Ecto neural progenitor cell (in vitro differentiated cells): ENCODE measurements at regions not wholly inside any gene's neighbourhood (a gene's known extent, or its start where the extent isn't known, plus 50 kb on each side); places are given as distances from the start of the nearest gene placed in this dataset.

Experiments used
- DNase-seq: peaks from one replicate; pipeline ENCODE4 v3.0.0-alpha.2; 2018; ENCODE audit warnings: low spot score

- no peak for DNase-seq
These were observed 355.7 kb upstream of the POU3F1 start for GRCh38 chr1:38402230-38402815.

DNA sequence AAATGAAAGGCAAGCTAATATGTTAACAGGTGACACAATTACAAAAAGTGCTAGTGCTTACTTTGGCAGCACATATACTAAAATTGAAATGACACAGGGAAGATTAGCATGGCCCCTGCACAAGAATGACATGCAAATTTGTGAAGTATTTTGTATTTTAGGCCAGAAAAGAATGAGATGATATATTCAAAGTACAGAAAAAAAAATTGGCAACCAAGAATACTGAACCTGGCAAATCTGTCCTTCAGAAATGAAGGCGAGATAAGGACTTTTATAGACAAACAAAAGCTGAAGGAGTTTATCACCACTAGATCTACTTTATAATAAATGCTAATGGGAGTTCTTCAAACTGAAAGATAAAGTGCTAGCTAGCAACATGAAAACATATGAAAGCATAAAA is 350.0 kb upstream of the POU3F1 start:
- no peak for DNase-seq

DNA sequence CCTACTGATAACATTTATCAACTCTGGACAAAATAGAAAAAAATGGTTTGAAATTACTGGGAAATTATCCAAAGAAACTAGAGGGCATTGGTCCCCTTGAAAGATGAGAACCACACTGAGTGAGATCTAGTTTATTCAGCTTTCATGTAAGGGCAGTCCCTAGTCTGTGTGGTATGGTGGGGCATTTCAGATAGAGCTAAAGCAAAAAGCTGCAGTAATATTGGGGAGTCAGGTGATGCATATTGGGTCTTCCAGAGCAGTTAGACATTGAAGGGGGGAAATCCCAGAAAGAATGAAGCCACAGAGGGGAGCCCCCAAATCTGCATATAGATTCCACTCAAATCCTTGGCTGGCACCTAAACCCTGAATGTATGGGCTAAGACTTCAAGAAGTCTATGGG is 347.7 kb upstream of the POU3F1 start:
- DNase-seq, result no peak

- DNase-seq, result no peak
These were observed 346.3 kb upstream of the POU3F1 start for GRCh38 chr1:38392861-38393260.

DNA sequence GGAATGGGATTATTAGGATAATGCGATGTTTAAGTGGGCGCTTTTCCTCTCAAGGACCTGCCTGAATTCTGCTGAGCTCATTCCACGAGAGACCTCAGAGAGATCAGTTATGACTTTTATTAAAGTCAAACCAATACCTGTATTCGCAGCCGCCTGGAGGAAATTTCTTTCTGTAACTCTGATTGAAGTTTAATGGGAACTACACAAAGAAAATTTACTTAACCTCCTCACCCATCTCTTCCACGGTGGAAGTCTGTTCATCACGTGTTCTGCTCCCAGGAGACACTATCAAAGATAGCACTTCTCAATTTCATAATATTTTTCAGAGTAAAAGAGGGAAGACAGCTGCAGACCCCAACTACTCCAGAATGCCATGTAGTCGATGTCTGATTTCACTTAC is 334.7 kb upstream of the POU3F1 start:
- DNase-seq, result no peak

DNA sequence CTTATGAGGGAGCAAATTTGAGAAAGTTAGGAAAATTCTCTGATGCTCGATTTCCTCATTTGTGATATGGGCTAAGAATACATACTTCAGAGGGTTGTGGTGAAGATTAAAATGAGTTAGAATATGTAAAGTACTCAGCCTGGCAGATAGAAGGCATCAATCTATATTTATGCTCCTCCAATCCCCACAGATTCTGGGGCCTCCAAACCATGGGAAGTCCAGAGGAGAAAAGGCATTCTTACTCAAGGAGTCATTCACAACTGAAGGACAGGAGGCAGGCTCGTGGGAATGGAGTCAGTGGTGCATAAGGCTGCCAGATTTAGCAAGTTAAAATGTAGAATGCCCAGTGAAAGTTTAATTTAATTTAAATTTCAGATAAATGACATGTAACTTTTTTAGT is 330.0 kb upstream of the POU3F1 start:
- DNase-seq, result no peak

DNA sequence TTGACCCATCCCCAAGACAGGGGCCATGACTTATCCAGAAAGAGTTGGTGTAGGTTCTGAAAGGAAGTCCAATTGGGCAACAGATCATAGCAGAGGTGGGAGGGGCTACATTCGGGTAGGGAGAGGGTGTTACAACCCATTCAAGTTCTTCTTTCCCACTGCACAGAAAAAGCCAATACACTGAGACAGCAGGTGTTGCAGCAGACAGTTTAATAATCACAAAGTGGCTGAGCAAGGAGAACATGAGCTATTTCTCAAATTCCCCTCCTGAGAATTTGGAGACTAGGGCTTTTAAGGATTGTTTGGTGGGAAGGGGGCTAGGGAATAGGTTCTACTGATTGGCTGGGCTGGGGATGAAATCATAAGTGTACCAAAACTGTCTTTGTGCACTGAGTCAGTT is 328.4 kb upstream of the POU3F1 start:
- DNase-seq, result no peak

GRCh38 chr1:38371505-38371844 is 324.9 kb upstream of the POU3F1 start:
- DNase-seq, result no peak

DNA sequence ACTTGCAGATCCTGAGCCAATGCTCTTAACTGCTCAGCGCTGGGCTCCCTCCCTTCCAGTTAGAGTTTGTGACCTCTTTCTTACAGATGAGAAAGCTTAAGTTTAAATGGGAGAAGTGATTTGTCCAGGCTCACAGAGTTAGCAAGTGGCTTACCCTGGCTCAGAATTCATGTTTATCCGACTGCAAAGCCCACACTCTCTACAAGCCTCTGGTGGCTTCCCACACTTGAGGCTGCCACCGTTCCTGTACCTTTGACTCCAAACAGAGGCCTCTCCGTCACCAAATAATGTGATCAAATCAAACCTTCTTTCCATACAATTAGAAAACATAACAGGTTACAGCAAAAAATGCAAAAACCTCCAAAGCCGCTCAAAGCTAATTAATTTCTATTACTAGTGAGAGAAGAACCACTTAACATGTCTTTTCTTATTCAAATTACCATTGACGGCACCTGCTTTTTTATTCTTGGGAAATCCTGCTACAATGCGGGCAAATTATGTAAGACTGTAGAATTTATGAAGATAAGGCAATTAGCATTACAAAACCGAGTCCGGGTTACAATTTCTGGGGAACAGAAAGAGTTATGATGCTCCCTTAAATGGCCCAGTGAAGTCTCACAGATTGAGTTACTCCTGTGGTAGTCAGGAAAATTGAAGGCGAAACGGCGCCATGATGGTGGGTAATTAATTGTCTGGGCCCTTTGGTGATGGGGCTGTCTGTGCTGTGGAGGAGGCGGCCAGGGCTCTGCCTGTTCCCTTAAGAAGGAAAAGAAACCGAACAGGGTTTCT is 324.3 kb upstream of the POU3F1 start:
- no peak for DNase-seq

DNA sequence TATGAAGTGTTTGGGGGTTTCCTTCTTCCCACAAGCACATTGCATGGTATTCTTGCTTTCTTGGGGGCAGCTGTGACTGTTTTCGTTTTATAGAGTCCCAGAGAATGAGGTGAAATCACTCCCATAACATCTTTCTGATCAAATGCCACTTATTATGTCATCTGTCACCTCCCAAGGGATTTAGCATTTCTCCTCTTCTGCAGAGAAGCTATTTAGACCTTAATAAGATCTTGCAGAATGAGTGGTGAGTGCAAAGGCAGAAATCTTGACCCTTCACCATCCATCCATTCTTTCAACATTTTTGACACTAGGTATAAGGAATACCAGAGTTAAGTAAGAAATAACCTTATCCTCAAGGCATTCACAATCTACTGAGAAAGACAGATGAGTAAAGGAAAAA is 318.6 kb upstream of the POU3F1 start:
- no peak for DNase-seq

GRCh38 chr1:38361566-38361965 is 315.0 kb upstream of the POU3F1 start:
- peak; percentile 49 for DNase-seq

DNA sequence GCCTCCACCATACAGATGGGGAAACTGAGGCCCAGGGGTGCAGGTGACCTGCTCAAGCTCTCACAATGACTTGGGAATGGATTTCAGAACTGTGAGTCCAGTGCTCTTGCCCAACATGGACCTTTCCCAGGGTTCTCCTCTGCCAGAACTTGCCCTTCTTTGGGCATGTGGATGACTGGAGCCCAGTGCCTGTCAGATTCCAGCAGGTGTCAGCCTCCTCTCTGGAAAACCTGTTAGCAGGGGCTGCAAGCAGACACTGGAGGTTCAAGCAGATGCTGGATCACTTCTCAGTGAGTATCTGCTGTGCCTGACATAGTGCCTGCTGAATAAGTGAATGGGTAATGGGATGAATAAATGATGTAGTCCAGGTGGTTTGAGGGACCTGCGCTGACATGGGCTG is 314.2 kb upstream of the POU3F1 start:
- DNase-seq, result no peak

DNA sequence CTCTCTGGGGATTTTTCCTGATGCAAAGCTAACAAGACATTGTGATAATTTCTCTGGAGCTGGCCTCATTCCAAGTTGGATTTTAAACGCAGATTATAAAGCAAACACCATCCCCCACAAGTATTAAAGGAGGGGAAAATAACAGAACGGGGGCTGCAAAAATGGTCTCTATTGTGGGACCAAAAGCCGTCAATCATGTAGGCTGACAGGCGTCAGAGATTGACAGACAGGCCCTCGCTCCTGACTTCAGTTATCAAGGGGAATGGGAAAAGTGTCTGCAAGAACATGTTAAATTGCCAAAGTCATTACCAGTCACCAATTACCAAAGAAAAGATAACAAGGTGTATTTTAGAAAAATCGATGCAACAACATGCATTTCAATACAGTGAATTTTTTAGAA is 307.4 kb upstream of the POU3F1 start:
- DNase-seq, result no peak

DNA sequence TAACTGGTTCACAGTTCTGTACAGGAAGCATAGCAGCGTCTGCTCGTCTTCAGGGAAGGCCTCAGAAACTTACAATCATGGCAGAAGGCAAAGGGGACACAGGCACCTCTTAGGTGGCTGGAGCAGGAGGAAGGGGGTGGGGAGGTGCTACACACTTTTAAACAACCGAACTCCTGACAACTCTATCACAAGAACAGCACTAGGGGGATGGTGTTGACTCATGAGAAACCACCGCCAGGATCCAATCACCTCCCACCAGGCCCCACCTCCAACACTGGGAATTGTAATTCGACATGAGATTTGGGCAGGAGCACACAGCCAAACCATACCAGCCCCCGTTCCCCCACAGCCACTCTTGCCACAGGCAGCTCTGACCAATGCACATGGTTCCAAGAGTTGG is 306.3 kb upstream of the POU3F1 start:
- DNase-seq, result no peak

GRCh38 chr1:38347446-38348175 is 301.0 kb upstream of the POU3F1 start:
- DNase-seq, result no peak

DNA sequence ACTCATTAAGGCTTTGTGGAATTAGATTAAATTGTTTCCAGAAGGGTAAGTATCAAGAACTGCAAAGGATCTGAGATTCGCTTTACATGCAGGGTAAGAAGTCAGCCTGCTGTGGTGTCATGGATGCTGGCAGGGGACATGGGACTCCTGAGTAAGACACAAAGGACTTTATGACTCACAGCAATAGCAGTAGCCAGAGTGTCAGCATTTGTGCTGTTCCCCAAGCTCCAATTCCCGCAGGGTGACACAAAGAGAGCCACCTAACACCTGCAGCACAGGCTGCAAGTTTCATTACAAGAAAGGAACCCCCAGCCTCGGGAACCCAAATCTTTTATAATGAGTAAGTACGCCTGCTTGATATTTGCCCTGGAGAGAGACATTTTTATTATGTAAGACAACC is 298.1 kb upstream of the POU3F1 start:
- no peak for DNase-seq

GRCh38 chr1:38341694-38342093 is 295.1 kb upstream of the POU3F1 start:
- DNase-seq, result no peak

GRCh38 chr1:38340409-38340808 is 293.8 kb upstream of the POU3F1 start:
- no peak for DNase-seq

DNA sequence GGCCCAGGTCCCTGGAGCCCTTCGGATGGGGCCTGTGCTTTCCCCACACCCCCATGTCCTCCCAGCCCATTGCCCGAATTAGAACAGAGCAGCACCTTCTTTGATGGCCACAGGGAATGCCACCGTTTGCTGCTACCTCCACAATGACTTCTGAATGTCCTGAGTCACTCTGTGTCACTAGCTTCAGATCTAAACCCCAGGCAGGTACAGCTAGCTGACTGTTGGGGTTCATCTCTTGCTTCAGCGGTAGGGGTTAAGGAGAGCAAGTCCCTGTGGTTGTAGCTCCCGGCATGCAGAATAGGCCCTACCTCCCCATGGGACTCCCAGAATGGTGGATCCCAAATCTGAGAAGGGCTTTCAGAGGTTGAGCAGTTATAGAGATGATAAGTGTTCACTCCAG is 291.1 kb upstream of the POU3F1 start:
- DNase-seq, result peak; percentile 14

- DNase-seq, result no peak
These were observed 290.4 kb upstream of the POU3F1 start for GRCh38 chr1:38336961-38337360.

- DNase-seq, result no peak
These were observed 289.8 kb upstream of the POU3F1 start for GRCh38 chr1:38336301-38336923.

GRCh38 chr1:38334930-38335592 is 288.5 kb upstream of the POU3F1 start:
- DNase-seq, result no peak
